Neural cell (in vitro differentiated cells): ENCODE measurements at regions not wholly inside any gene's neighbourhood (a gene's known extent, or its start where the extent isn't known, plus 50 kb on each side); places are given as distances from the start of the nearest gene placed in this dataset.

Source experiments
- H2AFZ ChIP-seq: fragments of 200-600, 300-800 bp; sonication (generic), shearing (Covaris generic); 2 replicates; pipeline ENCODE4 v1.6.0; 2014; ENCODE audit warnings: low read depth, mild to moderate bottlenecking, antibody characterized with exemption, low read length, moderate library complexity
- H3F3A ChIP-seq: fragments of 200-600 bp; shearing (Covaris generic); 2 replicates; pipeline ENCODE4 v1.6.1; 2016; ENCODE audit warnings: mild to moderate bottlenecking, moderate library complexity, mixed read lengths, antibody characterized with exemption, low read length; ENCODE audit not compliant: insufficient read depth, poor library complexity, severe bottlenecking
- H3K27ac ChIP-seq: fragments of 200-600, 300-800 bp; sonication (generic), shearing (Covaris generic); 2 replicates; pipeline ENCODE4 v1.5.1; 2014; ENCODE audit warnings: mild to moderate bottlenecking, low read length, moderate library complexity
- H3K27me3 ChIP-seq: fragments of 300-800, 200-600 bp; sonication (generic), shearing (Covaris generic); 2 replicates; pipeline ENCODE4 v1.6.0; 2014; ENCODE audit warnings: mild to moderate bottlenecking, low read depth, low read length, moderate library complexity; ENCODE audit not compliant: insufficient read depth
- H3K36me3 ChIP-seq: fragments of 300-800, 200-600 bp; sonication (generic), shearing (Covaris generic); 2 replicates; pipeline ENCODE4 v1.5.1; 2014; ENCODE audit warnings: mild to moderate bottlenecking, antibody characterized with exemption, low read length, moderate library complexity; ENCODE audit not compliant: insufficient read depth
- H3K4me2 ChIP-seq: fragments of 300-800, 200-600 bp; sonication (generic), shearing (Covaris generic); 2 replicates; pipeline ENCODE4 v1.6.0; 2014; ENCODE audit warnings: mild to moderate bottlenecking, low read length
- H3K4me3 ChIP-seq: fragments of 300-800, 200-600 bp; sonication (generic), shearing (Covaris generic); 2 replicates; pipeline ENCODE4 v1.5.1; 2014; ENCODE audit warnings: mild to moderate bottlenecking, low read length, moderate library complexity
- H3K79me2 ChIP-seq: fragments of 200-600 bp; shearing (Covaris generic); replicated peaks from 2 replicates; pipeline ENCODE4 v1.6.0; 2014; ENCODE audit warnings: mild to moderate bottlenecking, low read length, moderate library complexity; ENCODE audit not compliant: insufficient read depth
- H3K9ac ChIP-seq: fragments of 300-800, 200-600 bp; sonication (generic), shearing (Covaris generic); 2 replicates; pipeline ENCODE4 v1.6.1; 2016; ENCODE audit warnings: mild to moderate bottlenecking, low read length, mixed read lengths
- H3K9me2 ChIP-seq: fragments of 200-600 bp; shearing (Covaris generic); 2 replicates; pipeline ENCODE4 v1.6.1; 2016; ENCODE audit warnings: mild to moderate bottlenecking, low read length, mixed read lengths; ENCODE audit not compliant: insufficient read depth
- H3K9me3 ChIP-seq: fragments of 200-600, 300-800 bp; sonication (generic), shearing (Covaris generic); 2 replicates; pipeline ENCODE4 v1.6.1; 2016; ENCODE audit warnings: mild to moderate bottlenecking, mixed run types, low read length, moderate library complexity, mixed read lengths
- H4K20me1 ChIP-seq: fragments of 200-600 bp; shearing (Covaris generic); 2 replicates; pipeline ENCODE4 v1.6.1; 2016; ENCODE audit warnings: mild to moderate bottlenecking, mixed run types; ENCODE audit not compliant: insufficient read depth
- CTCF ChIP-seq: fragments of 450-650 bp; IDR thresholded peaks from 2 replicates; pipeline ENCODE4 v1.5.1; 2014; ENCODE audit warnings: antibody characterized with exemption, mild to moderate bottlenecking, moderate library complexity; ENCODE audit not compliant: poor library complexity, severe bottlenecking
- EP300 ChIP-seq: fragments of 450-650 bp; conservative IDR thresholded peaks from 2 replicates; pipeline ENCODE4 v1.6.1; 2014; ENCODE audit warnings: antibody characterized with exemption, mild to moderate bottlenecking, moderate library complexity; ENCODE audit not compliant: poor library complexity, severe bottlenecking
- EZH2 ChIP-seq: fragments of 200-600, 300-800 bp; shearing (Covaris generic), sonication (generic); IDR thresholded peaks from 2 replicates; pipeline ENCODE4 v1.6.1; 2014; ENCODE audit warnings: antibody characterized with exemption, low read length, borderline replicate concordance, mild to moderate bottlenecking; ENCODE audit not compliant: insufficient read depth, poor library complexity, severe bottlenecking
- MXI1 ChIP-seq: fragments of 450-650 bp; conservative IDR thresholded peaks from 2 replicates; pipeline ENCODE4 v1.6.1; 2014; ENCODE audit warnings: antibody characterized with exemption, mild to moderate bottlenecking; ENCODE audit not compliant: poor library complexity, severe bottlenecking
- POLR2AphosphoS5 ChIP-seq: IDR thresholded peaks from 2 replicates; pipeline ENCODE4 v1.6.1; 2012
- RAD21 ChIP-seq: fragments of 450-650 bp; conservative IDR thresholded peaks from 2 replicates; pipeline ENCODE4 v1.6.1; 2014; ENCODE audit warnings: antibody characterized with exemption, mild to moderate bottlenecking, moderate library complexity
- SMC3 ChIP-seq: fragments of 450-650 bp; conservative IDR thresholded peaks from 2 replicates; pipeline ENCODE4 v1.6.1; 2014; ENCODE audit warnings: antibody characterized with exemption, mild to moderate bottlenecking, moderate library complexity; ENCODE audit not compliant: poor library complexity
- TAF1 ChIP-seq: IDR thresholded peaks from 2 replicates; pipeline ENCODE4 v1.6.1; 2012; ENCODE audit warnings: low read depth
- TF ChIP-seq, protein P1 (sequence below): IDR thresholded peaks from 2 replicates; pipeline ENCODE4 v1.6.1; 2012; ENCODE audit warnings: borderline replicate concordance

DNA sequence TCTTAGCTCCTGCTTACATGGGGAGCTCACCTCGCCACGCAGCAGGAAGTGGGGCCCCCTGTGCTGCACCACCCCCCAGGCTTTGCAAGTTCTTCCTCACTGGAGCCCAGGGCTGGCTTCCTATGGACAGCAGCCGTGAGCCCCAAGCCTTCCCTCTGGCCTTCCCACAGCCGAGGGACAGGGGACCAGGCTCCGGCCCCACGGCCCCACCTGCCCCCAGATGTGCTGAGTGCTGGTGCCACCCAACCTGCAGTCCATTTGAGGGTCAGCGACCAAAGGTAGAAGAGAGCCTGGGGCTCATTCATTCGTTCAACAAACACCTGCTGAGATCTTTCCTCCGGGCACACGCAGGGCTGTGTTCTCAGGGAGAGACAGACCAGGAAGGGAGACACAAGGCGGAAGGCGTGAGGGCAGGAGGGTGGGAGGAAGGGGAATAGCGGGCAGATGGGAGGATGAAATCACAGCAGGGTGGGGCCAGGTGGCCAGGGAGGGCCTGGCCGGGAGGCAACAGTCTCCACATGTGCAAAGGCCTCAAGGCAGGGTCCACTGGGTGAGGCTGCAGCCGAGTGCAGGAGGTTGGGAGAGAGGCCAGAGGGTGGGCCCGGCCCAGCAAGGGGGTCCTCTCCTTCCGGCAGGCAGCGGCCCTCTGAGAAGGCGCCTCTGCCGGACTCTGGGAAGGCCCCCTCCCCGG is 100.1 kb downstream of the FOXL3 start:
- H3K4me3 ChIP-seq = no peak overlapping the region
- no peaks in the 10 kb centered on the region for H3K79me2 ChIP-seq
- no peaks in the 10 kb centered on the region for H3K27me3 ChIP-seq
- H3K9me3 ChIP-seq = no peaks in the 10 kb centered on the region
- H3K9me2 ChIP-seq = no peaks in the 10 kb centered on the region
- no peak overlapping the region for H3K27ac ChIP-seq
- no peak for TF ChIP-seq CTCF
- TF ChIP-seq SMC3 = no peak
- TF ChIP-seq MXI1 = no peak
- TF ChIP-seq, protein P1, sequence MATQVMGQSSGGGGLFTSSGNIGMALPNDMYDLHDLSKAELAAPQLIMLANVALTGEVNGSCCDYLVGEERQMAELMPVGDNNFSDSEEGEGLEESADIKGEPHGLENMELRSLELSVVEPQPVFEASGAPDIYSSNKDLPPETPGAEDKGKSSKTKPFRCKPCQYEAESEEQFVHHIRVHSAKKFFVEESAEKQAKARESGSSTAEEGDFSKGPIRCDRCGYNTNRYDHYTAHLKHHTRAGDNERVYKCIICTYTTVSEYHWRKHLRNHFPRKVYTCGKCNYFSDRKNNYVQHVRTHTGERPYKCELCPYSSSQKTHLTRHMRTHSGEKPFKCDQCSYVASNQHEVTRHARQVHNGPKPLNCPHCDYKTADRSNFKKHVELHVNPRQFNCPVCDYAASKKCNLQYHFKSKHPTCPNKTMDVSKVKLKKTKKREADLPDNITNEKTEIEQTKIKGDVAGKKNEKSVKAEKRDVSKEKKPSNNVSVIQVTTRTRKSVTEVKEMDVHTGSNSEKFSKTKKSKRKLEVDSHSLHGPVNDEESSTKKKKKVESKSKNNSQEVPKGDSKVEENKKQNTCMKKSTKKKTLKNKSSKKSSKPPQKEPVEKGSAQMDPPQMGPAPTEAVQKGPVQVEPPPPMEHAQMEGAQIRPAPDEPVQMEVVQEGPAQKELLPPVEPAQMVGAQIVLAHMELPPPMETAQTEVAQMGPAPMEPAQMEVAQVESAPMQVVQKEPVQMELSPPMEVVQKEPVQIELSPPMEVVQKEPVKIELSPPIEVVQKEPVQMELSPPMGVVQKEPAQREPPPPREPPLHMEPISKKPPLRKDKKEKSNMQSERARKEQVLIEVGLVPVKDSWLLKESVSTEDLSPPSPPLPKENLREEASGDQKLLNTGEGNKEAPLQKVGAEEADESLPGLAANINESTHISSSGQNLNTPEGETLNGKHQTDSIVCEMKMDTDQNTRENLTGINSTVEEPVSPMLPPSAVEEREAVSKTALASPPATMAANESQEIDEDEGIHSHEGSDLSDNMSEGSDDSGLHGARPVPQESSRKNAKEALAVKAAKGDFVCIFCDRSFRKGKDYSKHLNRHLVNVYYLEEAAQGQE = no peak
- TF ChIP-seq RAD21 = no peak
- TF ChIP-seq EP300 = no peak
- no peak for TF ChIP-seq TAF1
- TF ChIP-seq POLR2AphosphoS5 = no peak
- TF ChIP-seq EZH2 = no peak
- no peaks in the 10 kb centered on the region for H4K20me1 ChIP-seq
- no peak overlapping the region for H3K4me2 ChIP-seq
- no peak overlapping the region for H2AFZ ChIP-seq
- no peaks in the 10 kb centered on the region for H3K36me3 ChIP-seq
- H3K9ac ChIP-seq = no peak overlapping the region
- no peaks in the 10 kb centered on the region for H3F3A ChIP-seq

GRCh38 chr7:390761-391410 is 100.9 kb downstream of the FOXL3 start:
- no peaks in the 10 kb centered on the region for H3K9me2 ChIP-seq
- H3K27ac ChIP-seq = no peak overlapping the region
- H3F3A ChIP-seq = no peaks in the 10 kb centered on the region
- H4K20me1 ChIP-seq = no peaks in the 10 kb centered on the region
- H3K4me3 ChIP-seq = no peak overlapping the region
- no peaks in the 10 kb centered on the region for H3K27me3 ChIP-seq
- H3K4me2 ChIP-seq = no peak overlapping the region
- H3K9me3 ChIP-seq = no peaks in the 10 kb centered on the region
- H3K9ac ChIP-seq = no peak overlapping the region
- H2AFZ ChIP-seq = no peak overlapping the region
- H3K36me3 ChIP-seq = no peaks in the 10 kb centered on the region
- TF ChIP-seq, protein P1 = no peak
- TF ChIP-seq MXI1 (no peak), RAD21 (no peak), POLR2AphosphoS5 (no peak), EZH2 (no peak), CTCF (no peak), TAF1 (no peak), SMC3 (no peak), EP300 (no peak)
- no peaks in the 10 kb centered on the region for H3K79me2 ChIP-seq
